A673 (cell line): ENCODE measurements at regions not wholly inside any gene's neighbourhood (a gene's known extent, or its start where the extent isn't known, plus 50 kb on each side); places are given as distances from the start of the nearest gene placed in this dataset.

Source experiments
- CTCF ChIP-seq: fragments of 300-800, 200-600 bp; sonication (generic); conservative IDR thresholded peaks from 2 replicates; pipeline ENCODE4 v1.5.1; 2017; ENCODE audit warnings: low read depth, mild to moderate bottlenecking, antibody characterized with exemption, low read length, moderate library complexity, mixed read lengths
- EZH2 ChIP-seq: fragments of 200-600 bp; sonication (generic); IDR thresholded peaks from 2 replicates; pipeline ENCODE4 v1.6.1; 2017; ENCODE audit warnings: borderline replicate concordance, low read depth, mild to moderate bottlenecking, mixed read lengths, antibody characterized with exemption, low read length; ENCODE audit not compliant: poor library complexity, severe bottlenecking

- TF ChIP-seq CTCF = no peak
- no peak for TF ChIP-seq EZH2
Observed at GRCh38 chr11:13818325-13818724, 144.2 kb upstream of the SPON1 start.
